Colonic mucosa (tissue), 4 donors: ENCODE measurements at regions not wholly inside any gene's neighbourhood (a gene's known extent, or its start where the extent isn't known, plus 50 kb on each side); places are given as distances from the start of the nearest gene placed in this dataset.

Source experiments
- DNase-seq: peaks from one replicate; pipeline ENCODE4 v3.0.0-alpha.2; 2020
- H3K27ac ChIP-seq: fragments of 200-600 bp; one replicate; pipeline ENCODE4 v1.8.0; 2021
- H3K27me3 ChIP-seq: fragments of 200-600 bp; one replicate; pipeline ENCODE4 v1.8.0; 2021
- H3K36me3 ChIP-seq: fragments of 200-600 bp; one replicate; pipeline ENCODE4 v1.8.0; 2021
- H3K4me1 ChIP-seq: fragments of 200-600 bp; one replicate; pipeline ENCODE4 v1.8.0; 2021; ENCODE audit warnings: mild to moderate bottlenecking
- H3K4me3 ChIP-seq: fragments of 200-600 bp; one replicate; pipeline ENCODE4 v1.8.0; 2021
- H3K9ac ChIP-seq, 2 donors: one replicate each; pipeline ENCODE4 v1.7.0; 2013; ENCODE audit warnings: control low read depth in 2 of 2, low read depth in 2 of 2, low read length in 2 of 2
- H3K9me3 ChIP-seq: fragments of 200-600 bp; one replicate; pipeline ENCODE4 v1.8.0; 2021
- CTCF ChIP-seq: fragments of 200-600 bp; IDR thresholded peaks from one replicate; pipeline ENCODE4 v1.8.0; 2022; ENCODE audit warnings: antibody characterized with exemption, mild to moderate bottlenecking
- intact Hi-C: fragments of 100-400 bp; cut with DNase I; formaldehyde crosslinking; loops from one replicate; pipeline ENCODE4 v1.14.1; 2022
- donor health status: healthy.
- donor health status: DM: no; HTN: no; CAD: no.
- donor health status: DM: no; HTN: no; CAD: no.

- Histone ChIP-seq H3K9ac (no peak overlapping the region), H3K27me3 (no peaks in the 10 kb centered on the region), H3K27ac (no peak overlapping the region), H3K9me3 (no peaks in the 10 kb centered on the region), H3K4me1 (no peaks in the 10 kb centered on the region), H3K4me3 (no peak overlapping the region), H3K36me3 (no peaks in the 10 kb centered on the region)
- DNase-seq = no peak
- intact Hi-C loops = no loop called here
- TF ChIP-seq CTCF = no peak
These were observed 897.8 kb downstream of the SORCS3 start for GRCh38 chr10:105538874-105539273.

- no peak overlapping the region for H3K9ac ChIP-seq
These were observed 894.4 kb downstream of the SORCS3 start for GRCh38 chr10:105535478-105535877.

GRCh38 chr10:105534086-105534485 is 893.0 kb downstream of the SORCS3 start:
- intact Hi-C loops = no loop called here
- DNase-seq = no peak
- no peak for TF ChIP-seq CTCF
- H3K27me3 ChIP-seq = no peaks in the 10 kb centered on the region
- no peak overlapping the region for H3K4me3 ChIP-seq
- H3K4me1 ChIP-seq = no peaks in the 10 kb centered on the region
- no peak overlapping the region for H3K27ac ChIP-seq
- H3K9me3 ChIP-seq = no peaks in the 10 kb centered on the region
- H3K9ac ChIP-seq = no peak overlapping the region
- H3K36me3 ChIP-seq = no peaks in the 10 kb centered on the region

More at GRCh38 chr10:105535478-105535877, 894.4 kb downstream of the SORCS3 start:
- no peak for TF ChIP-seq CTCF
- Histone ChIP-seq H3K4me3 (no peak overlapping the region), H3K27ac (no peak overlapping the region), H3K9me3 (no peaks in the 10 kb centered on the region), H3K27me3 (no peaks in the 10 kb centered on the region), H3K4me1 (no peaks in the 10 kb centered on the region), H3K36me3 (no peaks in the 10 kb centered on the region)
- no peak for DNase-seq
- intact Hi-C loops = no loop called here

GRCh38 chr10:105516511-105516910 is 875.4 kb downstream of the SORCS3 start:
- TF ChIP-seq CTCF = no peak

GRCh38 chr10:105514106-105514505 is 873.0 kb downstream of the SORCS3 start:
- intact Hi-C loops = no loop called here
- no peaks in the 10 kb centered on the region for H3K4me1 ChIP-seq
- no peak for TF ChIP-seq CTCF
- no peaks in the 10 kb centered on the region for H3K27me3 ChIP-seq
- H3K27ac ChIP-seq = no peak overlapping the region
- no peak for DNase-seq
- no peak overlapping the region for H3K9ac ChIP-seq
- H3K36me3 ChIP-seq = no peaks in the 10 kb centered on the region
- H3K4me3 ChIP-seq = no peak overlapping the region
- no peaks in the 10 kb centered on the region for H3K9me3 ChIP-seq

More at GRCh38 chr10:105516511-105516910, 875.4 kb downstream of the SORCS3 start:
- intact Hi-C loops = no loop called here
- DNase-seq = no peak
- H3K4me3 ChIP-seq = no peak overlapping the region
- no peaks in the 10 kb centered on the region for H3K27me3 ChIP-seq
- no peaks in the 10 kb centered on the region for H3K36me3 ChIP-seq
- no peaks in the 10 kb centered on the region for H3K4me1 ChIP-seq
- H3K27ac ChIP-seq = no peak overlapping the region
- no peaks in the 10 kb centered on the region for H3K9me3 ChIP-seq
- H3K9ac ChIP-seq = no peak overlapping the region

GRCh38 chr10:105509517-105509916 is 868.4 kb downstream of the SORCS3 start:
- Histone ChIP-seq H3K4me1 (no peaks in the 10 kb centered on the region), H3K9me3 (no peaks in the 10 kb centered on the region), H3K36me3 (no peaks in the 10 kb centered on the region), H3K27me3 (no peaks in the 10 kb centered on the region), H3K4me3 (no peak overlapping the region), H3K9ac (no peak overlapping the region), H3K27ac (no peak overlapping the region)
- TF ChIP-seq CTCF = no peak
- intact Hi-C loops = no loop called here
- no peak for DNase-seq
